Suprapubic skin (tissue), 4 donors: ENCODE measurements at regions not wholly inside any gene's neighbourhood (a gene's known extent, or its start where the extent isn't known, plus 50 kb on each side); places are given as distances from the start of the nearest gene placed in this dataset.

Source experiments
- CTCF ChIP-seq, 2 donors: fragments of 200-600 bp in 1 of 2; fragments of 450-650 bp in 1 of 2; sonication (generic) in 1 of 2; IDR thresholded peaks; one replicate each; pipeline ENCODE4 v1.5.1; 2016 to 2019; ENCODE audit warnings: antibody characterized with exemption in 2 of 2, mild to moderate bottlenecking in 1 of 2, moderate library complexity in 1 of 2
- EP300 ChIP-seq: sonication (generic); formaldehyde crosslinking; IDR thresholded peaks from one replicate; pipeline ENCODE4 v1.6.1; 2017; ENCODE audit warnings: antibody characterized with exemption
- POLR2A ChIP-seq, 2 donors: fragments of 450-650 bp; IDR thresholded peaks; one replicate each; pipeline ENCODE4 v1.6.1; 2017; ENCODE audit warnings: antibody characterized with exemption in 2 of 2, mild to moderate bottlenecking in 2 of 2, moderate library complexity in 2 of 2
- POLR2AphosphoS5 ChIP-seq, 3 donors: sonication (generic); formaldehyde crosslinking; IDR thresholded peaks; one replicate each; pipeline ENCODE4 v1.6.1; 2017; ENCODE audit warnings: antibody characterized with exemption in 3 of 3

GRCh38 chr18:65017372-65017760 is 733.4 kb upstream of the CDH7 start:
- TF ChIP-seq POLR2AphosphoS5 (IDR thresholded peaks at IDR 0.05) (no peak), CTCF (IDR thresholded peaks at IDR 0.05) (no peak), POLR2A (IDR thresholded peaks at IDR 0.05) (no peak), EP300 (no peak)
